GM19468 (cell line): ENCODE measurements at regions not wholly inside any gene's neighbourhood (a gene's known extent, or its start where the extent isn't known, plus 50 kb on each side); places are given as distances from the start of the nearest gene placed in this dataset.
A peak's percentile ranks its signal among the peaks of the same experiment; 100 is the strongest.

Experiments
- ATAC-seq: cut with Tn5 transposase; IDR thresholded peaks from one replicate; pipeline ENCODE4 v1.9.1; 2021; ENCODE audit warnings: mild to moderate bottlenecking, moderate library complexity, moderate number of reproducible peaks; ENCODE audit not compliant: unreplicated experiment; ENCODE audit errors: extremely low read depth

DNA sequence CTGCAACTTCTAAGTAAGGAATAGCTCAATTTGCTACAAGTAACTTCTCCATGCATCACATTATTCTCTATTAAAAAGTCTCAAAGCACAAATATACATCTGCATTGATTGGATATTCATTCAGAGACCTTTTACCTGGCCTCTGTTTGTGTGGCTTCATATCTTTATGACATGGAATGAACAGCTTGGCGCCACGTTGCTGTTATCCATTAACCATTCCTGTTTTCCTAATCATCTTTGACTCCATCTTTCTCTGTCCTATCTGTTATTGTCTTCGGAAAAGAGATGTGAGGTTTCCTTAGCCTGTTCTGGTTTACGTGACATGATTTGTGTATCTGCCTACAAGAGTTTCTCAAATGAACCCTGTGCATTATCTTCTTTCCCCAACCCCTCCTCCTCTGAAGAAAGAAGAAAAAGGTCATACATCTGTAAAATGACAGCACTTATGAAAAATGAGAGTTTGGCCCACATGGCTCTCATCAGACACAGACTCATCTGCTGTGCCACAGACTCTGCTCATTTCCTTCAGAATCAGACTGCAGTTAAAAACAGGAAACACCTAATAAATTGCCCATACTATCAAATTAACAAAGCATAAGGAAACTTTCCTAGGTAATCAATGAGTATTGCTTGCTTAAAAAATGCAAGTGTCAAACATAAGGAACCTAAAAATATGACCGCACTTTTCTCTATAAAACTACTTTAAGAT lies 347.6 kb upstream of the FAM241A start:
- no peak for ATAC-seq

DNA sequence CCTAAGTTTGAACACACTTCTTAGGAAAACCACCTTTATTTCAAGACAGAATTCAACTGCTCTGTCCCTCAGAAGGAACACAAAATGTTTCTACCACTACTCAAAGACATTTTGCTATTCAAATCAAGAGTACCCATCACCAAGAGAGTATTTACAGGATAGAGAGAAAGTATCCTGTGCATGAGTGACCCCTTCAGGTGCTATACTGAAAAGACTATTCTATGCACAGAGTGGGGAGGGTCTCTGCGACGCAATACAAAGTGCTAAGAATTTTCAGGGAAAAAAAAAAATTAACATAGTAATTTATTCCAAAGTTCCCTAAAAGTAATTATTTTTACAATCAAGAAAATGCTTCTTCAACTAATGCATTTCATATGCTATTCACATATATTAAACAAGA lies 346.4 kb upstream of the FAM241A start:
- no peak for ATAC-seq

GRCh38 chr4:111800551-111800950 lies 344.7 kb upstream of the FAM241A start:
- no peak for ATAC-seq

GRCh38 chr4:111802191-111802590 lies 343.1 kb upstream of the FAM241A start:
- no peak for ATAC-seq

DNA sequence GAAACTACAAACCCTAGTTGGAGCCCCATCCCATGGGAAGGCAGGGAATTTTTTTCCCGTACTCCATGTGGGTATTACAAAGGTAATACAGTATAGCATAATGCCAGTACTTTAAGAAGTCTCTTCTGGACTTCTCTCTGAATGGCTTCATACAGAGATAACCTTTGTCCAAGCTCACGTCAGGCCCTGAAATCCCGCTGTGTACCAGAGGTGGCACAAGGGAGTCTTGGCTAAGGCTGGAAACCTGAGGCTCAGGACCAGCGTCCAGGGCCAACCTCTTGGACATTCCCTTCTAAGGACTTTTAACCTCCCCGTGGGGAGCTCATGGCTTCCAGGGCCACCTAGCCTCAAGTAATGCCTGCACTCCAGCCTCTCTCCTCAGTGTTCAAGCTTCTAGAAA lies 338.9 kb upstream of the FAM241A start:
- ATAC-seq: no peak

DNA sequence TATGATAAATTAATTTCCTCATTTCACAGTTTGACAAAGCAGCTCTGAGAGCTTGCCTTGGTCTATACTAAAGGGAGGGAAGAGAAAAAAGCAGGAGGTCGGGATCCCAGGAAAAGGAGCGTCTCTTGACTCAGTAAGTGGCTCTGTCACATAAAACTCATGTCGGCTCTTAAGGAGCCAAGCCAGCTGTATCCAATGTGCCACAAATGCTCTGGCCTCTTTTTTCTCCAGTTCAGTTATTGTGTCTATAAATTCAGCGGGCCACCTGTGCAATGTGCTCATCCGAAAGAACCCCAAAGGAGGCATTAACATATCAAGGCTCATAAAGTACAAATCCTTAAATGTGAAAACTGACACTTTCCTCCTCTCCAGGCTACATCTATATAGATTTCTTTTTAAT lies 337.7 kb upstream of the FAM241A start:
- no peak for ATAC-seq

- no peak for ATAC-seq
These were observed 337.1 kb upstream of the FAM241A start for GRCh38 chr4:111808174-111808573.

- no peak for ATAC-seq
These were observed 333.6 kb upstream of the FAM241A start for GRCh38 chr4:111811661-111812060.

- ATAC-seq: no peak
These were observed 333.1 kb upstream of the FAM241A start for GRCh38 chr4:111812114-111812513.

DNA sequence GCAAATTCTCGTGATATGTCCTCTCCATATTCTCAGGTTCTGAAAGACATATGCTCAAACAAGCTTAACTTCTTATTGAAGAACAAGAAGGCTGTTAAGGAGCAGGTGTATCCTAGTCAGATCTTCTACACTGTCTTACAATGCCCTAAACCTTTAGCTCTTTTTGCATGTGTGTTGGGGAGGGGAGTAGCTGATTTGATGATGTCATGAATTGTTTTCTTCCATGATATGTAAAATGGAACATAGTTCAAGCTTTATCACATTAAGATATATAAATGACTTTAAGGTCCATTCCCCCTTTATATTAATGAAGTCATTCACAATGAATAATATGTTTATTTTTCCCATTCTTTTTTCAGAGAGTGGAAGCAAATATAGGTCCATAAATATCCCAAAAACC lies 332.5 kb upstream of the FAM241A start:
- no peak for ATAC-seq

- no peak for ATAC-seq
These were observed 331.6 kb upstream of the FAM241A start for GRCh38 chr4:111813555-111814140.

- no peak for ATAC-seq
These were observed 330.3 kb upstream of the FAM241A start for GRCh38 chr4:111814961-111815360.

- no peak for ATAC-seq
These were observed 323.9 kb upstream of the FAM241A start for GRCh38 chr4:111821342-111821741.

DNA sequence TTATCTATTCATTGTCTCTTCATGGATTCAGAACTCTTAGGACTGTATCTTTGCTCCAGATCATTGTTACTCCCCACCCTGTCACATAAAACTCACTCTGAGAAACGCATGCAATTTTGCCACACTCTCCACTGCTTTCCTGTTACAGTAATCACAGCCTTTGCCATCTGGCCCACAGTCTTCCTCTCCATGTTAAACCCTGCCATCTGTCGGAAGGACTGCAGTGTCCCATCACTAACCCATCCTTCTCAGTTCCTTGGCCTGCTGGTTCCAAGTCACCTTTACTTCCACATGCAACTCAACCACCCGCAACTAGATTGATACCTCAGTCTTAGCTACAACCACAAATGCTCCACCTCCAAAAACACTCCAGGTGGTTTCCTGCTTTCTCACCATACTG lies 308.7 kb upstream of the FAM241A start:
- ATAC-seq: no peak

- no peak for ATAC-seq
These were observed 307.5 kb upstream of the FAM241A start for GRCh38 chr4:111837761-111838160.

DNA sequence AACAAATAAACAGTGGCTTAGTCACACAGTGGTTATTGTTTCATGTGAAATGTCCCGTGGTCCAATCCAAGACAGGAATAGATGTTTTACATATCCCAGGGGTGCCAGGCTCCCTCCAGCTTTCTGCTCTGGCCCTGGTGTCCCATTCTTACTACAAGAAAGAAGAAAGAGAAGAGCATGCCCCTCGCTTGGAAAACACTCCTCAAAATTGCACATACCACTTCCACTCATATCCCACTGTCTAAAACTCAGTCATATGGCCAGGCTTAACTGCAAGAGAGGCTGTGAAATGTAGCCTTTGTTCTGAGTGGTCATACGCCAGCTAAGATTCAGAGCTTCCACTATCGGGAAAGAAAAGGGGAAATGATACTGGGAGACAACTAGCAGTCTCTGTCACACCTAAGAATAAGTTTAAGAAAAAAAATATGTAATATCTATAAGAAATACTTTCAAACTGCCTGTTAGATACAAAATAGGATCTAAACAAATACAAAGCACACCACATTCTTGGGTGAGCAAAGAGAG lies 306.8 kb upstream of the FAM241A start:
- ATAC-seq: no peak

DNA sequence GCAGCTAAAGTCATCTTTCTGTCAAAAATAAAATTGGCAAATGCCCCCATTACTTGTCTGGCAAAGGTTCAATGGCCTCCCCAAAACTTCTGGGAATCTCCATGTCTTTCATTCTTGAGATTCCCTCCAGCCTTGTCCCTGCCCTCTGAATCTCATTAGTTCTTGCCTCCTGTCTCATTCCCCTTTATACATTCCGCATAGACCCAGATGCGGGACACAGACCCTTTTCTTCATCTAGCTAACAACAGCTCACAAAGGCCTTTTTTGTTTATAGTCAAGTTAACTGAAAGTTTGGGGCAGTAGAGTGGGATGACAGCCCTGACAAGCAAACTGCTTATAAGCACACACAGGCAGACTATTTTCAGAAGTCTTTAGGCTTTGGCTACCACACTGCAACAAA lies 306.1 kb upstream of the FAM241A start:
- no peak for ATAC-seq

GRCh38 chr4:111842336-111842735 lies 302.9 kb upstream of the FAM241A start:
- no peak for ATAC-seq

DNA sequence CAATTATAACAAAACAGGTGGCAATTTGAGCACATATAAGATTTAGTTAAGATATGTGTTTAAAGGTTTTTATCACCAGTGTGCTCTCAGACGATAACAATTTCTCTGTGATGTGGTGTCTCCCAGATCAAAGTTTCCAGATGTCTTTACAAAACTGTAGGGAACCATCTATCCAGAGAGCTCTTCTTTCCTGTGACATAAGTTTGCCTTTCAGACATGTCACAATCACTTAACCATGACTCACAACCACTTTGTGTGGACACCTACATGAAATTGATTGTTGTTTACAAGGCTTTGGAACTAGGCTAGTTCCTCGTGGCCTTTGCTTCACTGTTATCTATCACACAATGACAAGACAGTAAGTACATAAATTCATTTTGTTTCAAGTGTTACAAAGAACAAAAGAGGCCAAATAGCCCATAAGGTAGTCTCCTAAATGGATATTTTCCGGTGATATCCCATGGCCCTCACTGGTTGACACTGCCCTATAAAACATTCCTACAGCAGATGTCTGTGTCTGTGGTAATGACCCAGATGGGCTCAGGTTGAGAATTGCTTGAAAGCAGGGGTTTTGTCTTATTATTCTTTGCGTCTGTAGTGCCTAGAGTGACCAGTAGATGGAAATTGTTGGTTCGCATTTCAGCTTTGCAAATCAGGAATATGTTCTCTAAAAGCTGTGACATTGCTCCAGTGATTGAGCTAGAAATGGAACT lies 297.8 kb upstream of the FAM241A start:
- no peak for ATAC-seq

DNA sequence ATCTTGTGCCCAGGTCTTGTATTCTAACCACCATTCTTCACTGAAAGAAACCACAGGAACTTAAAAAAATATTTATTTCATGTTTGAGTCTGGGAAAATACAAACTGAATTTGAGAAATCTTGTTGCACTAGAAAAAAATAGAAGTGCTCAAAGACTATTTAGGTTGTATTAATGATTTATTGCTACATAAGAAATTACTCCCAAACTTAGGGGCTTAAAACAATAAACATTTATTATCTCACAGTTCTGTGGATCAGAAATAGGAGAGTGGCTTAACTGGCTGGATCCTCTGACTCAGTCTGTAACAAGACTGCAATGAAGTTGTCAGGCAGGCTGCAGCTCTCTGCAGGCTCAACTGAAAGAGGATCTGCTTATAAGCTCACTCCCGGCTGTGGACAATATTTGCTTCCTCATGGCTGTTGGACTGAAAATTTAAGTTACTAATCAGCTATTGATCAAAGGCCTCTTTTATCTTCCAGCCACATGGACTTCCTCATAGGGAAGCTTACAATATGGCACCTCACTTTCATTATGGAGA lies 295.4 kb upstream of the FAM241A start:
- no peak for ATAC-seq

GRCh38 chr4:111854494-111855087 lies 290.7 kb upstream of the FAM241A start:
- peak; percentile 40 for ATAC-seq
